Breast epithelium (tissue), 4 donors: ENCODE measurements at regions not wholly inside any gene's neighbourhood (a gene's known extent, or its start where the extent isn't known, plus 50 kb on each side); places are given as distances from the start of the nearest gene placed in this dataset.

Experiments used
- DNase-seq, 2 donors: peaks; one replicate each; pipeline ENCODE4 v3.0.0-alpha.2; 2019; ENCODE audit warnings: low spot score in 2 of 2
- H3K27ac ChIP-seq, 2 donors: fragments of 200-600 bp; sonication (generic) in 1 of 2; one replicate each; pipeline ENCODE4 v1.5.1; 2016 to 2019; ENCODE audit warnings: mild to moderate bottlenecking in 1 of 2
- H3K27me3 ChIP-seq, 2 donors: fragments of 200-600 bp; sonication (generic) in 1 of 2; one replicate each; pipeline versions ENCODE4 v1.5.1 to v1.6.0; 2017 to 2019; ENCODE audit warnings: control low read depth in 1 of 2, mild to moderate bottlenecking in 1 of 2
- H3K36me3 ChIP-seq: fragments of 200-600 bp; one replicate; pipeline ENCODE4 v1.5.1; 2019
- H3K4me1 ChIP-seq, 2 donors: fragments of 200-600 bp; sonication (generic); one replicate each; pipeline ENCODE4 v1.5.1; 2016 to 2019; ENCODE audit warnings: control low read depth in 1 of 2
- H3K4me3 ChIP-seq, 3 donors: fragments of 200-600 bp; sonication (generic); 1 replicate in 2 of 3; 2 replicates in 1 of 3; pipeline ENCODE4 v1.5.1; 2016 to 2019; ENCODE audit warnings: mild to moderate bottlenecking in 3 of 3, moderate library complexity in 2 of 3
- H3K9me3 ChIP-seq, 2 donors: fragments of 200-600 bp; sonication (generic) in 1 of 2; one replicate each; pipeline ENCODE4 v1.5.1; 2016 to 2019; ENCODE audit warnings: control low read depth in 1 of 2
- POLR2A ChIP-seq: fragments of 450-650 bp; IDR thresholded peaks from one replicate; pipeline ENCODE4 v1.6.1; 2016; ENCODE audit warnings: antibody characterized with exemption, mild to moderate bottlenecking, moderate library complexity
- POLR2AphosphoS5 ChIP-seq, 3 donors: sonication (generic); formaldehyde crosslinking; IDR thresholded peaks; one replicate each; pipeline ENCODE4 v1.6.1; 2017; ENCODE audit warnings: antibody characterized with exemption in 3 of 3
- intact Hi-C: fragments of 100-400 bp; cut with DNase I; formaldehyde crosslinking; loops from one replicate; pipeline ENCODE4 v1.15.1; 2023; ENCODE audit warnings: low total_unique reads
- TF ChIP-seq, protein P1 (sequence below), 3 donors: fragments of 450-650 bp; IDR thresholded peaks; one replicate each; pipeline ENCODE4 v1.5.1; 2016 to 2017; ENCODE audit warnings: antibody characterized with exemption in 3 of 3, mild to moderate bottlenecking in 3 of 3, moderate library complexity in 3 of 3

GRCh38 chr10:8566737-8567136 lies 512.2 kb downstream of the GATA3 start:
- no peak for DNase-seq
- intact Hi-C loops, result no loop called here
- no peak for TF ChIP-seq POLR2AphosphoS5 (IDR thresholded peaks at IDR 0.05)
- TF ChIP-seq, protein P1, sequence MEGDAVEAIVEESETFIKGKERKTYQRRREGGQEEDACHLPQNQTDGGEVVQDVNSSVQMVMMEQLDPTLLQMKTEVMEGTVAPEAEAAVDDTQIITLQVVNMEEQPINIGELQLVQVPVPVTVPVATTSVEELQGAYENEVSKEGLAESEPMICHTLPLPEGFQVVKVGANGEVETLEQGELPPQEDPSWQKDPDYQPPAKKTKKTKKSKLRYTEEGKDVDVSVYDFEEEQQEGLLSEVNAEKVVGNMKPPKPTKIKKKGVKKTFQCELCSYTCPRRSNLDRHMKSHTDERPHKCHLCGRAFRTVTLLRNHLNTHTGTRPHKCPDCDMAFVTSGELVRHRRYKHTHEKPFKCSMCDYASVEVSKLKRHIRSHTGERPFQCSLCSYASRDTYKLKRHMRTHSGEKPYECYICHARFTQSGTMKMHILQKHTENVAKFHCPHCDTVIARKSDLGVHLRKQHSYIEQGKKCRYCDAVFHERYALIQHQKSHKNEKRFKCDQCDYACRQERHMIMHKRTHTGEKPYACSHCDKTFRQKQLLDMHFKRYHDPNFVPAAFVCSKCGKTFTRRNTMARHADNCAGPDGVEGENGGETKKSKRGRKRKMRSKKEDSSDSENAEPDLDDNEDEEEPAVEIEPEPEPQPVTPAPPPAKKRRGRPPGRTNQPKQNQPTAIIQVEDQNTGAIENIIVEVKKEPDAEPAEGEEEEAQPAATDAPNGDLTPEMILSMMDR (IDR thresholded peaks at IDR 0.05), result no peak
- no peak for TF ChIP-seq POLR2A
- Histone ChIP-seq H3K4me3 (no peak overlapping the region), H3K27me3 (no peaks in the 10 kb centered on the region), H3K4me1 (no peaks in the 10 kb centered on the region), H3K27ac (no peak overlapping the region), H3K36me3 (no peaks in the 10 kb centered on the region), H3K9me3 (no peaks in the 10 kb centered on the region)

DNA sequence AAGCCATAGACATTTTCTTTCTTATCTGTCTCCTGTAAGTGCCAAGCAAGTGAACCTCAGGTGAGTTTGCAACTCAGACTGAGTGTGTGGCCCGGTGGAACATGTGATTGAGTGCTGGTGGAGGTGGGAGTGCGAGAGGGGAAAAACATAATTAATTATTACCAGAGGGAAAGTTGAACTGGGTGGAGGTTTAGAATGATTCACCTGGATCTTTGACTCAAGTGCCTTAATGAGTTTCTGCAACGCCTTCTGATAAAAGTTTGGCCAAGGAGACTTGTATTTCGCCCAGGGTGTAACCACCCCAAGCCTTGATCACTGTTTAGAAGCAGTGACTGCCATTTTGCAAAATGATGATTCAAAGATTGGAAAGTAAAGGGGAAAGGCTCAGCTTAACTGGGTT lies 513.9 kb downstream of the GATA3 start:
- TF ChIP-seq POLR2A (no peak), POLR2AphosphoS5 (IDR thresholded peaks at IDR 0.05) (no peak)
- TF ChIP-seq, protein P1 (IDR thresholded peaks at IDR 0.05), result no peak
- Histone ChIP-seq H3K4me1 (no peaks in the 10 kb centered on the region), H3K4me3 (no peak overlapping the region), H3K36me3 (no peaks in the 10 kb centered on the region), H3K27me3 (no peaks in the 10 kb centered on the region), H3K9me3 (no peaks in the 10 kb centered on the region), H3K27ac (no peak overlapping the region)
- no peak for DNase-seq
- intact Hi-C loops, result no loop called here

GRCh38 chr10:8575620-8576019 lies 521.1 kb downstream of the GATA3 start:
- intact Hi-C loops, result no loop called here
- H3K4me3 ChIP-seq, result no peak overlapping the region
- no peaks in the 10 kb centered on the region for H3K9me3 ChIP-seq
- TF ChIP-seq POLR2A (no peak), POLR2AphosphoS5 (IDR thresholded peaks at IDR 0.05) (no peak)
- TF ChIP-seq, protein P1 (IDR thresholded peaks at IDR 0.05), result no peak
- no peak for DNase-seq
- H3K27me3 ChIP-seq, result no peaks in the 10 kb centered on the region
- no peaks in the 10 kb centered on the region for H3K36me3 ChIP-seq
- H3K27ac ChIP-seq, result no peak overlapping the region
- no peaks in the 10 kb centered on the region for H3K4me1 ChIP-seq

DNA sequence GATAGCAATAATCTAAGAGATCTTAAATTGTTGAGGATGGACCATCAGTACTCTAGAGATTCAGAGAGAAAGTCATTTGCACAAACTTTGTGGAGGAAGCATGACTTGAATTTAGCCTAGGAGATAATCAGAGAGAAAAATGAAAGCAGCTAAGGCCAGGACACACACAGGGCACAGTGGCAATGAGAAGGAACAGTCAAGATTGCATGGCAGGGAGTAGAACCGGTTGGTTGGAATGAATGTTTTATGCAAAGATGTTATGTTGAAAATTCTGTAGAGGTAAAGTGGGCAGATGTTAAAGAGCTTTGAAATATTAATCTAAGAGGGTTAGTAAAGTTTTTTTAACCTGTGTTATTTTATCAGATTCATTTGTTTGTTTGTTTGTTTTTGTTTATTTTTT lies 521.8 kb downstream of the GATA3 start:
- no peaks in the 10 kb centered on the region for H3K9me3 ChIP-seq
- H3K4me3 ChIP-seq, result no peak overlapping the region
- H3K36me3 ChIP-seq, result no peaks in the 10 kb centered on the region
- intact Hi-C loops, result no loop called here
- no peak overlapping the region for H3K27ac ChIP-seq
- H3K4me1 ChIP-seq, result no peaks in the 10 kb centered on the region
- TF ChIP-seq POLR2A, result no peak
- TF ChIP-seq POLR2AphosphoS5 (IDR thresholded peaks at IDR 0.05), result no peak
- TF ChIP-seq, protein P1 (IDR thresholded peaks at IDR 0.05), result no peak
- H3K27me3 ChIP-seq, result no peaks in the 10 kb centered on the region
- no peak for DNase-seq

GRCh38 chr10:8576911-8577310 lies 522.4 kb downstream of the GATA3 start:
- no peaks in the 10 kb centered on the region for H3K4me1 ChIP-seq
- DNase-seq, result no peak
- no peak overlapping the region for H3K27ac ChIP-seq
- H3K27me3 ChIP-seq, result no peaks in the 10 kb centered on the region
- intact Hi-C loops, result no loop called here
- no peaks in the 10 kb centered on the region for H3K9me3 ChIP-seq
- H3K36me3 ChIP-seq, result no peaks in the 10 kb centered on the region
- no peak overlapping the region for H3K4me3 ChIP-seq
- TF ChIP-seq POLR2AphosphoS5 (IDR thresholded peaks at IDR 0.05) (no peak), POLR2A (no peak)
- TF ChIP-seq, protein P1 (IDR thresholded peaks at IDR 0.05), result no peak
